Natural killer cell (primary cell): ENCODE measurements at regions not wholly inside any gene's neighbourhood (a gene's known extent, or its start where the extent isn't known, plus 50 kb on each side); places are given as distances from the start of the nearest gene placed in this dataset.

Experiments used
- ATAC-seq, 3 donors: fragments of 150-1000 bp in 2 of 3; fragments of 200-7000 bp in 1 of 3; cut with Tn5 transposase; 1 replicate in 1 of 3; 2 replicates in 2 of 3; pipeline ENCODE4 v1.10.0; 2021; ENCODE audit warnings: mild to moderate bottlenecking in 2 of 3, moderate library complexity in 2 of 3
- DNase-seq, 2 donors: peaks; one replicate each; pipeline versions ENCODE4 v3.0.0 to v3.0.0-alpha.2; 2013 to 2021; ENCODE audit warnings: mixed read lengths in 1 of 2
- H3K27ac ChIP-seq: one replicate; pipeline ENCODE4 v1.5.1; 2013; ENCODE audit warnings: mild to moderate bottlenecking, low read length
- H3K27me3 ChIP-seq: one replicate; pipeline ENCODE4 v1.6.1; 2013; ENCODE audit warnings: low read length; ENCODE audit not compliant: control insufficient read depth, insufficient read depth
- H3K36me3 ChIP-seq: one replicate; pipeline ENCODE4 v1.6.1; 2013; ENCODE audit warnings: low read length; ENCODE audit not compliant: control insufficient read depth, insufficient read depth
- H3K4me1 ChIP-seq: one replicate; pipeline ENCODE4 v1.6.1; 2013; ENCODE audit warnings: low read length; ENCODE audit not compliant: control insufficient read depth, insufficient read depth
- H3K4me3 ChIP-seq: one replicate; pipeline ENCODE4 v1.5.1; 2013; ENCODE audit warnings: low read length
- H3K9me3 ChIP-seq: one replicate; pipeline ENCODE4 v1.6.1; 2013; ENCODE audit warnings: low read length; ENCODE audit not compliant: control insufficient read depth, insufficient read depth
- H3K27ac Mint-ChIP-seq, 2 donors: one replicate each; pipeline ENCODE4 v1.8.0; 2022; ENCODE audit warnings: mild to moderate bottlenecking in 2 of 2, mixed read lengths in 2 of 2, moderate library complexity in 1 of 2
- H3K27me3 Mint-ChIP-seq, 2 donors: one replicate each; pipeline ENCODE4 v1.8.0; 2022; ENCODE audit warnings: low read depth in 2 of 2, mixed read lengths in 2 of 2
- H3K36me3 Mint-ChIP-seq: one replicate; pipeline ENCODE4 v1.8.0; 2022; ENCODE audit warnings: mixed read lengths
- H3K4me1 Mint-ChIP-seq, 2 donors: one replicate each; pipeline ENCODE4 v1.8.0; 2022; ENCODE audit warnings: mixed read lengths in 2 of 2
- H3K4me3 Mint-ChIP-seq: one replicate; pipeline ENCODE4 v1.8.0; 2022; ENCODE audit warnings: mild to moderate bottlenecking, moderate library complexity, mixed read lengths
- H3K9me3 Mint-ChIP-seq, 2 donors: one replicate each; pipeline ENCODE4 v1.8.0; 2022; ENCODE audit warnings: mixed read lengths in 2 of 2
- CTCF ChIP-seq: fragments of 200-600 bp; IDR thresholded peaks from one replicate; pipeline ENCODE4 v1.8.0; 2022; ENCODE audit warnings: antibody characterized with exemption
- WGBS: methylation state at CpG from one replicate; pipeline ENCODE4 v1.1.7; 2013; ENCODE audit warnings: missing lambda C conversion rate; ENCODE audit not compliant: insufficient coverage; 5-methylcytosine and 5-hydroxymethylcytosine counted together
- intact Hi-C: fragments of 100-400 bp; cut with micrococcal nuclease; formaldehyde crosslinking; loops from one replicate; pipeline ENCODE4 v1.14.2; 2022

- ATAC-seq (no peak), DNase-seq (no peak)
- intact Hi-C loops: no loop called here
- no peak overlapping the region for H3K4me3 ChIP-seq
- TF ChIP-seq CTCF: no peak
- 88% methylated on average over 6 of the region's 6 CpGs for WGBS
- Mint-ChIP-seq H3K27ac (no peak overlapping the region), H3K4me3 (no peak overlapping the region), H3K27me3 (no peaks in the 10 kb centered on the region), H3K9me3 (peaks cover 10 to 12% of the 10 kb centered on the region in 2 donors), H3K4me1 (no peaks in the 10 kb centered on the region), H3K36me3 (no peaks in the 10 kb centered on the region)
- H3K27ac ChIP-seq: no peak overlapping the region
- no peaks in the 10 kb centered on the region for H3K36me3 ChIP-seq
- H3K9me3 ChIP-seq: no peaks in the 10 kb centered on the region
- no peaks in the 10 kb centered on the region for H3K27me3 ChIP-seq
- no peaks in the 10 kb centered on the region for H3K4me1 ChIP-seq
Observed at GRCh38 chr3:118578559-118578958, 456.1 kb downstream of the IGSF11 start.

GRCh38 chr3:118587037-118587741 lies 447.5 kb downstream of the IGSF11 start:
- intact Hi-C loops: no loop called here
- Mint-ChIP-seq H3K9me3 (peaks cover 9 to 11% of the 10 kb centered on the region in 2 donors), H3K27me3 (no peaks in the 10 kb centered on the region), H3K4me3 (no peak overlapping the region), H3K36me3 (no peaks in the 10 kb centered on the region), H3K27ac (no peak overlapping the region), H3K4me1 (no peaks in the 10 kb centered on the region)
- Histone ChIP-seq H3K36me3 (no peaks in the 10 kb centered on the region), H3K27me3 (no peaks in the 10 kb centered on the region), H3K9me3 (no peaks in the 10 kb centered on the region), H3K27ac (no peak overlapping the region), H3K4me3 (no peak overlapping the region), H3K4me1 (no peaks in the 10 kb centered on the region)
- WGBS: 80% methylated on average over 1 of the region's 2 CpGs
- TF ChIP-seq CTCF: no peak
- DNase-seq (no peak), ATAC-seq (no peak)

- no peak overlapping the region for H3K4me3 Mint-ChIP-seq
- ATAC-seq (no peak), DNase-seq (no peak)
- Histone ChIP-seq H3K4me3 (no peak overlapping the region), H3K36me3 (no peaks in the 10 kb centered on the region), H3K9me3 (no peaks in the 10 kb centered on the region), H3K27ac (no peak overlapping the region), H3K4me1 (no peaks in the 10 kb centered on the region), H3K27me3 (no peaks in the 10 kb centered on the region)
- no peak for TF ChIP-seq CTCF
- no peaks in the 10 kb centered on the region for H3K36me3 Mint-ChIP-seq
- H3K4me1 Mint-ChIP-seq: no peaks in the 10 kb centered on the region
- intact Hi-C loops: no loop called here
- H3K9me3 Mint-ChIP-seq: peaks cover 7 to 11% of the 10 kb centered on the region in 2 donors
- H3K27me3 Mint-ChIP-seq: no peaks in the 10 kb centered on the region
- H3K27ac Mint-ChIP-seq: no peak overlapping the region
Observed at GRCh38 chr3:118587847-118588246, 446.8 kb downstream of the IGSF11 start.

GRCh38 chr3:118593277-118593670 lies 441.4 kb downstream of the IGSF11 start:
- Histone ChIP-seq H3K4me3 (no peak overlapping the region), H3K36me3 (no peaks in the 10 kb centered on the region), H3K4me1 (no peaks in the 10 kb centered on the region), H3K27ac (no peak overlapping the region), H3K9me3 (no peaks in the 10 kb centered on the region), H3K27me3 (no peaks in the 10 kb centered on the region)
- DNase-seq (no peak), ATAC-seq (no peak)
- 69% methylated on average over 3 of the region's 4 CpGs for WGBS
- intact Hi-C loops: no loop called here
- H3K27ac Mint-ChIP-seq: no peak overlapping the region
- no peaks in the 10 kb centered on the region for H3K27me3 Mint-ChIP-seq
- TF ChIP-seq CTCF: no peak
- H3K4me3 Mint-ChIP-seq: no peak overlapping the region
- no peaks in the 10 kb centered on the region for H3K4me1 Mint-ChIP-seq
- peaks cover 9 to 14% of the 10 kb centered on the region in 2 donors for H3K9me3 Mint-ChIP-seq
- H3K36me3 Mint-ChIP-seq: no peaks in the 10 kb centered on the region
